ENCODE measurements at regions not wholly inside any gene's neighbourhood (a gene's known extent, or its start where the extent isn't known, plus 50 kb on each side); places are given as distances from the start of the nearest gene placed in this dataset.

- TF ChIP-seq CTCF (IDR thresholded peaks at IDR 0.05), result no peak
- TF ChIP-seq POLR2AphosphoS5 (IDR thresholded peaks at IDR 0.05; ENCODE audit: low read depth, low read length), result no peak
- no peak for TF ChIP-seq TCF7L2 (IDR thresholded peaks at IDR 0.05; ENCODE audit: low read depth, low read length)
Observed at GRCh38 chr2:149861034-149861433, 273.5 kb upstream of the MMADHC start.
